Spleen (tissue), 11 donors: ENCODE measurements at regions not wholly inside any gene's neighbourhood (a gene's known extent, or its start where the extent isn't known, plus 50 kb on each side); places are given as distances from the start of the nearest gene placed in this dataset.

Source experiments
- DNase-seq: peaks from one replicate; pipeline ENCODE4 v3.0.0-alpha.2; 2020
- H3K27ac ChIP-seq, 8 donors: fragments of 200-600 bp; sonication (generic) in 7 of 8; 1 replicate in 4 of 8; 2 replicates in 4 of 8; pipeline versions ENCODE4 v1.5.0 to v1.8.0; 2016 to 2021; ENCODE audit warnings: inconsistent platforms in 4 of 8, mild to moderate bottlenecking in 4 of 8, moderate library complexity in 1 of 8
- H3K27me3 ChIP-seq, 7 donors: fragments of 200-600 bp; sonication (generic) in 6 of 7; replicated peaks in 1 of 7; 1 replicate in 4 of 7; 2 replicates in 3 of 7; pipeline versions ENCODE4 v1.5.0 to v1.8.0; 2016 to 2021; ENCODE audit warnings: inconsistent platforms in 3 of 7, mild to moderate bottlenecking in 1 of 7
- H3K36me3 ChIP-seq, 6 donors: fragments of 200-600 bp; sonication (generic) in 5 of 6; 1 replicate in 4 of 6; 2 replicates in 2 of 6; pipeline versions ENCODE4 v1.5.0 to v1.8.0; 2016 to 2021; ENCODE audit warnings: inconsistent platforms in 2 of 6
- H3K4me1 ChIP-seq, 6 donors: fragments of 200-600 bp; sonication (generic) in 5 of 6; 1 replicate in 3 of 6; 2 replicates in 3 of 6; pipeline versions ENCODE4 v1.5.0 to v1.8.0; 2016 to 2021; ENCODE audit warnings: inconsistent platforms in 3 of 6
- H3K4me3 ChIP-seq, 8 donors: fragments of 200-600 bp; sonication (generic) in 7 of 8; 1 replicate in 4 of 8; 2 replicates in 4 of 8; pipeline versions ENCODE4 v1.5.0 to v1.8.0; 2016 to 2021; ENCODE audit warnings: inconsistent platforms in 4 of 8, mild to moderate bottlenecking in 4 of 8, moderate library complexity in 2 of 8
- H3K9me3 ChIP-seq, 8 donors: fragments of 200-600 bp; sonication (generic) in 7 of 8; 1 replicate in 4 of 8; 2 replicates in 4 of 8; pipeline versions ENCODE4 v1.5.0 to v1.8.0; 2016 to 2021; ENCODE audit warnings: inconsistent platforms in 4 of 8
- CTCF ChIP-seq, 11 experiments: fragments of 200-600 bp in 7 of 11; fragments of 450-650 bp in 4 of 11; sonication (generic) in 4 of 11; IDR thresholded peaks in 8 of 11; conservative IDR thresholded peaks in 3 of 11; 1 replicate in 7 of 11; 2 replicates in 4 of 11; pipeline versions ENCODE4 v1.4.0 to v1.8.0; 2016 to 2021; ENCODE audit warnings: antibody characterized with exemption in 11 of 11, inconsistent platforms in 4 of 11, mild to moderate bottlenecking in 1 of 11
- POLR2A ChIP-seq, 3 donors: fragments of 450-650 bp; IDR thresholded peaks; one replicate each; pipeline ENCODE4 v1.5.1; 2017; ENCODE audit warnings: antibody characterized with exemption in 3 of 3, mild to moderate bottlenecking in 1 of 3
- POLR2AphosphoS5 ChIP-seq, 3 donors: sonication (generic); formaldehyde crosslinking; IDR thresholded peaks; one replicate each; pipeline ENCODE4 v1.5.1; 2017; ENCODE audit warnings: antibody characterized with exemption in 3 of 3
- WGBS, 5 donors: extraction: QIAGEN DNeasy Blood & Tissue Kit in 3 of 5; methylation state at CpG; one replicate each; pipeline versions ENCODE4 v1.1.5 to v1.1.7; 2013 to 2018; 5-methylcytosine and 5-hydroxymethylcytosine counted together
- intact Hi-C: fragments of 100-400 bp; cut with DNase I; formaldehyde crosslinking; loops from one replicate; pipeline ENCODE4 v1.15.0; 2023; ENCODE audit warnings: low total_unique reads
- donor health status: healthy with polysubstance abuse.
- donor health status: DM: no; HTN: no; CAD: no; lungs with moderate emphysema.
- donor health status: DM: no; HTN: no; CAD: no.
- donor health status: Bipolar disorder and iron deficiency.
- donor health status: healthy.
- donor health status: DM: no; HTN: no; CAD: no.
- donor health status: DM: yes; HTN: yes; CAD: no.

DNA sequence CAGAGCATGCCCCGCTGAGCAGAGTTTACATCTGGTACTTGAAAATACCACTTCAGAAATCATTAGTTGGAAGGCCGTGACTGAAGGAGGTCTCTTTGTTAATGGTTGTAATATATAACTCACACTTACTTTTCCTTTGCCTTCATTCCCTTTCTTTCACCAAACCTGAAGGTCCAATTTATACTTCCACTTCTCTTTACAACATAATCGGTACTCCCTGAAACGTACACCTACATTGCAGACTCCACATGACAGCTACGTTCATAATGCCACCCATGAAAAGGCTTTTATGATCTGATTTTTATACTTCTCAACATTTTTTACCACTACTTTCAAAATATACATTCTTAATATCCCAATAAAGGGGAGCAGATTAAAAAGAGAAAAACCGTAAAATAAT is 298.7 kb downstream of the C4orf33 start:
- Histone ChIP-seq H3K27ac (no peak overlapping the region), H3K36me3 (no peaks in the 10 kb centered on the region), H3K4me3 (no peak overlapping the region), H3K4me1 (no peaks in the 10 kb centered on the region), H3K27me3 (no peaks in the 10 kb centered on the region), H3K9me3 (peaks cover 0 to 13% (median 10%) of the 10 kb centered on the region in 8 donors)
- DNase-seq, result no peak
- WGBS, 5 donors, result 75 to 88% (median 86%) methylated on average over 6 of the region's 6 CpGs
- TF ChIP-seq CTCF (IDR thresholded peaks at IDR 0.05 in 8 of 11, conservative IDR thresholded peaks at IDR 0.05 in 3 of 11) (no peak), POLR2AphosphoS5 (IDR thresholded peaks at IDR 0.05) (no peak), POLR2A (IDR thresholded peaks at IDR 0.05) (no peak)
- intact Hi-C loops, result no loop called here

GRCh38 chr4:129403848-129404247 is 307.9 kb downstream of the C4orf33 start:
- Histone ChIP-seq H3K4me1 (no peaks in the 10 kb centered on the region), H3K27me3 (no peaks in the 10 kb centered on the region), H3K4me3 (no peak overlapping the region), H3K27ac (no peak overlapping the region), H3K36me3 (no peaks in the 10 kb centered on the region), H3K9me3 (peaks cover 0 to 17% (median 10%) of the 10 kb centered on the region in 8 donors)
- no peak for DNase-seq
- WGBS, 5 donors, result 85 to 89% (median 85%) methylated on average over 1 of the region's 1 CpG
- intact Hi-C loops, result no loop called here
- TF ChIP-seq CTCF (IDR thresholded peaks at IDR 0.05 in 8 of 11, conservative IDR thresholded peaks at IDR 0.05 in 3 of 11) (no peak), POLR2AphosphoS5 (IDR thresholded peaks at IDR 0.05) (no peak), POLR2A (IDR thresholded peaks at IDR 0.05) (no peak)

DNA sequence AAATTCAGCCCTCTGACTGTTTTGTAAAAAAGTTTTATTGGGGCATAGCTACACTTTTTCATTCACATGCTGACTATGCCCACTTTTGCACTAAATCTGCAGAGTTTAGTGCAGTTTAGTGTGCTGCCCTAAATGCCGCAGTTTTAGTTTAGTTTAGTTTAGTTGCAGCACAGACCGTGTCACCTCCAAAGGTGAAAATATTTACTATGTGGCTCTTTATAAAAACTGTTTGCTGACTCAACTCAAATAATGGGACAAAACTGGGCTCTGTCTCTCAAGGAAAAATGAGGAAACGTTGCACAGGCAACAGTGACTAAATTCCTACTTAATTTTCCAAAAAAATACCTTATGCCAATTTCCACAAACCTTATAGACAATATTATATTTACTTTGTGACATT is 314.2 kb downstream of the C4orf33 start:
- 73 to 79% (median 75%) methylated on average over 3 of the region's 3 CpGs for WGBS, 5 donors
- intact Hi-C loops, result no loop called here

DNA sequence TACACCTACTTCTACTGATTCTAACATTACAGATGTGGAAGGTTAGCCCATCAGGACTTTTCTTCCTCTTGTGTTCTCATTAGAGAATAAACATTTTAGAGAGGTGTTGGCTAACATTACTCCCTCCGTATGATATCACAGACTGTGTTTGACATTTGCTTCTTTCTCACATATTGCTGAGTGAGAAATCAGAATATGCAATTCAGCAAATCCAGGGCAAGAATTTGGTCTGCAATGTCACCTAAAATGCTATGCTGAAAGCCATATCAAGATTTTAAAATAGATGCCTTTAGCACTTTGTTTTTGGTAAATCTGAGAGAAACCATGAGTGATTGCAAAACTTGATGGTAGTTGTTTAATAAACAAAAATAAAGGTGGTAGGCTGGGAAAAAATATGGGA is 319.1 kb downstream of the C4orf33 start:
- Histone ChIP-seq H3K27me3 (peaks cover 0 to 5% (median 0%) of the 10 kb centered on the region in 7 donors), H3K9me3 (peaks cover 0 to 4% (median 0%) of the 10 kb centered on the region in 8 donors), H3K4me3 (no peak overlapping the region), H3K36me3 (no peaks in the 10 kb centered on the region), H3K4me1 (no peaks in the 10 kb centered on the region), H3K27ac (no peak overlapping the region)
- DNase-seq, result no peak
- 82 to 93% (median 87%) methylated on average over 1 of the region's 1 CpG for WGBS, 5 donors
- TF ChIP-seq CTCF (IDR thresholded peaks at IDR 0.05 in 8 of 11, conservative IDR thresholded peaks at IDR 0.05 in 3 of 11) (no peak), POLR2A (IDR thresholded peaks at IDR 0.05) (no peak), POLR2AphosphoS5 (IDR thresholded peaks at IDR 0.05) (no peak)
- intact Hi-C loops, result no loop called here

More for the DNA sequence above, 314.2 kb downstream of the C4orf33 start:
- Histone ChIP-seq H3K9me3 (no peaks in the 10 kb centered on the region), H3K4me3 (no peak overlapping the region), H3K27me3 (peaks cover 0 to 5% (median 0%) of the 10 kb centered on the region in 7 donors), H3K4me1 (no peaks in the 10 kb centered on the region), H3K27ac (no peak overlapping the region), H3K36me3 (no peaks in the 10 kb centered on the region)
- no peak for DNase-seq
- no peak for TF ChIP-seq CTCF (IDR thresholded peaks at IDR 0.05 in 8 of 11, conservative IDR thresholded peaks at IDR 0.05 in 3 of 11)
- TF ChIP-seq POLR2AphosphoS5 (IDR thresholded peaks at IDR 0.05), result no peak
- no peak for TF ChIP-seq POLR2A (IDR thresholded peaks at IDR 0.05)
